BLaER1 treated with 17β-estradiol and CSF1 and Interleukin-3, amounts not matched to agents 10 nM and 100 nM (cell line): ENCODE measurements at regions not wholly inside any gene's neighbourhood (a gene's known extent, or its start where the extent isn't known, plus 50 kb on each side); places are given as distances from the start of the nearest gene placed in this dataset.

Experiments
- H3K27ac ChIP-seq, 11 experiments: shearing (Covaris generic); formaldehyde crosslinking; 2 replicates each; pipeline ENCODE4 v1.8.1; 2022
- H3K27me3 ChIP-seq, 11 experiments: shearing (Covaris generic); formaldehyde crosslinking; 2 replicates each; pipeline ENCODE4 v1.8.1; 2022
- H3K36me3 ChIP-seq, 11 experiments: shearing (Covaris generic); formaldehyde crosslinking; 2 replicates each; pipeline ENCODE4 v1.8.1; 2022
- H3K4me1 ChIP-seq, 10 experiments: shearing (Covaris generic); formaldehyde crosslinking; 2 replicates each; pipeline ENCODE4 v1.8.1; 2022
- H3K4me2 ChIP-seq, 11 experiments: shearing (Covaris generic); formaldehyde crosslinking; 2 replicates each; pipeline ENCODE4 v1.8.1; 2022
- H3K4me3 ChIP-seq, 10 experiments: shearing (Covaris generic); formaldehyde crosslinking; 2 replicates each; pipeline ENCODE4 v1.8.1; 2022
- H3K9ac ChIP-seq, 11 experiments: shearing (Covaris generic); formaldehyde crosslinking; 2 replicates each; pipeline ENCODE4 v1.8.1; 2022
- H3K9me3 ChIP-seq, 11 experiments: shearing (Covaris generic); formaldehyde crosslinking; replicated peaks in 1 of 11; 2 replicates each; pipeline ENCODE4 v1.8.1; 2022
- H4K20me1 ChIP-seq, 11 experiments: shearing (Covaris generic); formaldehyde crosslinking; 2 replicates each; pipeline ENCODE4 v1.8.1; 2022
- Cebpa-rat ChIP-seq, 11 experiments: shearing (Covaris generic); IDR thresholded peaks; 2 replicates each; pipeline ENCODE4 v1.8.1; 2022

- H3K27me3 ChIP-seq = no peaks in the 10 kb centered on the region
- no peaks in the 10 kb centered on the region for H3K36me3 ChIP-seq
- TF ChIP-seq Cebpa-rat (IDR thresholded peaks at IDR 0.05) = no peak
- H3K4me2 ChIP-seq = no peak overlapping the region
- H3K4me3 ChIP-seq = no peak overlapping the region
- H4K20me1 ChIP-seq = no peaks in the 10 kb centered on the region
- no peaks in the 10 kb centered on the region for H3K9me3 ChIP-seq
- H3K9ac ChIP-seq = no peak overlapping the region
- H3K4me1 ChIP-seq = no peaks in the 10 kb centered on the region
- no peak overlapping the region for H3K27ac ChIP-seq
Observed at GRCh38 chr13:54836273-54836672, 1807.7 kb downstream of the OLFM4 start.

GRCh38 chr13:54841682-54842081 is 1813.1 kb downstream of the OLFM4 start:
- no peak for TF ChIP-seq Cebpa-rat (IDR thresholded peaks at IDR 0.05)
- Histone ChIP-seq H3K9ac (no peak overlapping the region), H3K36me3 (no peaks in the 10 kb centered on the region)

GRCh38 chr13:54845351-54845965 is 1816.8 kb downstream of the OLFM4 start:
- no peak overlapping the region for H3K27ac ChIP-seq
- no peak for TF ChIP-seq Cebpa-rat (IDR thresholded peaks at IDR 0.05)
- H4K20me1 ChIP-seq = no peaks in the 10 kb centered on the region
- H3K4me2 ChIP-seq = no peak overlapping the region
- H3K36me3 ChIP-seq = no peaks in the 10 kb centered on the region
- H3K9me3 ChIP-seq = no peaks in the 10 kb centered on the region
- no peaks in the 10 kb centered on the region for H3K27me3 ChIP-seq
- H3K4me3 ChIP-seq = no peak overlapping the region
- no peaks in the 10 kb centered on the region for H3K4me1 ChIP-seq
- H3K9ac ChIP-seq = no peak overlapping the region

More at GRCh38 chr13:54841682-54842081, 1813.1 kb downstream of the OLFM4 start:
- no peaks in the 10 kb centered on the region for H4K20me1 ChIP-seq
- H3K27me3 ChIP-seq = no peaks in the 10 kb centered on the region
- H3K4me3 ChIP-seq = no peak overlapping the region
- no peaks in the 10 kb centered on the region for H3K4me1 ChIP-seq
- H3K4me2 ChIP-seq = no peak overlapping the region
- H3K9me3 ChIP-seq = no peaks in the 10 kb centered on the region
- H3K27ac ChIP-seq = no peak overlapping the region

- H3K9me3 ChIP-seq = no peaks in the 10 kb centered on the region
- no peak overlapping the region for H3K9ac ChIP-seq
- no peaks in the 10 kb centered on the region for H3K36me3 ChIP-seq
- H3K27ac ChIP-seq = peak overlapping the region in 1 of 11 experiments; percentile 22; a peak in 1 of 22 replicates
- no peak overlapping the region for H3K4me3 ChIP-seq
- H3K4me1 ChIP-seq = peaks cover 0 to 9% (median 0%) of the 10 kb centered on the region in 10 experiments; a peak in 1 of 20 replicates
- no peak for TF ChIP-seq Cebpa-rat (IDR thresholded peaks at IDR 0.05)
- H3K27me3 ChIP-seq = no peaks in the 10 kb centered on the region
- H4K20me1 ChIP-seq = no peaks in the 10 kb centered on the region
- peak overlapping the region in 2 of 11 experiments; percentile 8 to 33; a peak in 1 of 22 replicates for H3K4me2 ChIP-seq
Observed at GRCh38 chr13:54852831-54853230, 1824.2 kb downstream of the OLFM4 start.

- H3K4me3 ChIP-seq = no peak overlapping the region
- H3K4me1 ChIP-seq = no peaks in the 10 kb centered on the region
- H3K9ac ChIP-seq = no peak overlapping the region
- TF ChIP-seq Cebpa-rat (IDR thresholded peaks at IDR 0.05) = no peak
- no peaks in the 10 kb centered on the region for H3K36me3 ChIP-seq
- no peaks in the 10 kb centered on the region for H3K9me3 ChIP-seq
- no peaks in the 10 kb centered on the region for H3K27me3 ChIP-seq
- H3K27ac ChIP-seq = no peak overlapping the region
- no peaks in the 10 kb centered on the region for H4K20me1 ChIP-seq
- no peak overlapping the region for H3K4me2 ChIP-seq
Observed at GRCh38 chr13:54859827-54860226, 1831.2 kb downstream of the OLFM4 start.

- Histone ChIP-seq H3K4me3 (no peak overlapping the region), H3K27ac (no peak overlapping the region), H3K4me1 (no peaks in the 10 kb centered on the region), H4K20me1 (no peaks in the 10 kb centered on the region), H3K9ac (no peak overlapping the region), H3K36me3 (no peaks in the 10 kb centered on the region), H3K4me2 (no peak overlapping the region), H3K9me3 (no peaks in the 10 kb centered on the region), H3K27me3 (no peaks in the 10 kb centered on the region)
- no peak for TF ChIP-seq Cebpa-rat (IDR thresholded peaks at IDR 0.05)
Observed at GRCh38 chr13:54875111-54875510, 1846.5 kb downstream of the OLFM4 start.

GRCh38 chr13:54879036-54879435 is 1850.4 kb downstream of the OLFM4 start:
- H3K9ac ChIP-seq = no peak overlapping the region
- no peaks in the 10 kb centered on the region for H3K27me3 ChIP-seq
- H3K4me1 ChIP-seq = no peaks in the 10 kb centered on the region
- no peaks in the 10 kb centered on the region for H3K9me3 ChIP-seq
- H3K36me3 ChIP-seq = no peaks in the 10 kb centered on the region
- no peak overlapping the region for H3K4me3 ChIP-seq
- no peaks in the 10 kb centered on the region for H4K20me1 ChIP-seq
- no peak for TF ChIP-seq Cebpa-rat (IDR thresholded peaks at IDR 0.05)
- no peak overlapping the region for H3K4me2 ChIP-seq
- H3K27ac ChIP-seq = no peak overlapping the region

DNA sequence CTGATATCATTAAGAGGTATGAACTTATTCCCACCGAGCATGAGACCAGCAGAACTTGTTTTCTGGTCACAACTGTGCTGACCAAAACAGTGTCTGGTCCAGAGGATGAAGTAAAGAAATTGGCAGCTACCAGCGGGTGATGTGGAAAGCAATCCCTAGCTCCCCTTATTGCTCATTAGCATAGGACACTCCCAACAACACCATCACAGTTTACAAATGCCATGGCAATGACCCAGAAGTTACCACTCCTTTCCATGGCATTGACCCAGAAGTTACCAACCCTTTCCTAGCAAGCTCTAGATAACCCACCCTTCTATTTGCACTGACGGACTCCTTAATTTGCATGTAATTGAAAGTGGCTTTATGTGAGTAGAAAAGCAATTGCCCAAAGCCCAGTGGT is 1856.1 kb downstream of the OLFM4 start:
- no peak overlapping the region for H3K4me3 ChIP-seq
- no peak overlapping the region for H3K27ac ChIP-seq
- H3K9me3 ChIP-seq = no peaks in the 10 kb centered on the region
- H3K36me3 ChIP-seq = no peaks in the 10 kb centered on the region
- no peaks in the 10 kb centered on the region for H4K20me1 ChIP-seq
- no peak for TF ChIP-seq Cebpa-rat (IDR thresholded peaks at IDR 0.05)
- H3K9ac ChIP-seq = no peak overlapping the region
- H3K27me3 ChIP-seq = no peaks in the 10 kb centered on the region
- H3K4me2 ChIP-seq = no peak overlapping the region
- H3K4me1 ChIP-seq = no peaks in the 10 kb centered on the region

DNA sequence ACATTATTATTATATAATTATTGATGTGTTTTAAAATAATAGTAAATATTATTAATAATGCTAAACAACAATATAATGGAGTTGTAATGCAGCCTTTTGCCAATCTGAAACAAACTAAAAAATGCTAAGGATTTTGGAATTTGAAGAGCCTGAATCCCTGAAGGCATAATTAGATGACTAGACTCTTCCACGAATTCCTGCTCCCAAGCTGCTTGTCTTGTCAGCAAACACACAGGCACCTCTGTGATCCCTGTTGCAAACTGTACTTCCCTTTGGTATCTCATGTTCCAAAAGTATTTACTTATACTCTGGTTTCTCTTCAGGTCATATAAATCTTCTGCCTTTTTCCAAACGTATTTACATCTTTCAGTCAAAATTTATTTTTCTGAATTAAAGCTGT is 1862.4 kb downstream of the OLFM4 start:
- Histone ChIP-seq H3K4me3 (no peak overlapping the region), H3K4me2 (no peak overlapping the region), H3K9me3 (no peaks in the 10 kb centered on the region), H3K4me1 (no peaks in the 10 kb centered on the region), H3K27me3 (no peaks in the 10 kb centered on the region), H4K20me1 (no peaks in the 10 kb centered on the region), H3K27ac (no peak overlapping the region), H3K36me3 (no peaks in the 10 kb centered on the region), H3K9ac (no peak overlapping the region)
- no peak for TF ChIP-seq Cebpa-rat (IDR thresholded peaks at IDR 0.05)

DNA sequence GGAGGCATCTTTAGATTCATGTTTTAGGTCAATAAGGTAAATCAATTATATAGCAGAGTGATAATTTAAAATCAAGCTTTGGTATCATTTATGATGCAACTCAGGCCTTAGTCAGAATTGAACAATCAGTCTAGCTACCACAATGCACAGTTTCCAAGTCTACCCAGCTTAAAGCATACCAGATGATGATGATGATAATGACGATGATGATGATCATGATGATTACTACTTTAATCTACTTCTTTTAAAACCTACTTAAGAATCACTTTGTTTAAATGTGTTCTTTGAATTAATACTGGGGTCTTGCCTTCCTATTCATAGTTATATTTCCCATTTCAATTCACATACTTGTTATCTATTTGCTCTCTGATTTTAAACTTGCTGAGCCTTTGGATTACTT is 1872.7 kb downstream of the OLFM4 start:
- H3K36me3 ChIP-seq = no peaks in the 10 kb centered on the region

More for the DNA sequence above, 1872.7 kb downstream of the OLFM4 start:
- no peak overlapping the region for H3K27ac ChIP-seq
- H3K4me1 ChIP-seq = no peaks in the 10 kb centered on the region
- no peaks in the 10 kb centered on the region for H3K27me3 ChIP-seq
- H3K4me3 ChIP-seq = no peak overlapping the region
- no peak for TF ChIP-seq Cebpa-rat (IDR thresholded peaks at IDR 0.05)
- no peaks in the 10 kb centered on the region for H3K9me3 ChIP-seq
- no peaks in the 10 kb centered on the region for H4K20me1 ChIP-seq
- no peak overlapping the region for H3K4me2 ChIP-seq
- H3K9ac ChIP-seq = no peak overlapping the region
